GM18907 (cell line): ENCODE measurements at regions not wholly inside any gene's neighbourhood (a gene's known extent, or its start where the extent isn't known, plus 50 kb on each side); places are given as distances from the start of the nearest gene placed in this dataset.
"Not testable (repeated sequence)": the region's sequence is repeated elsewhere in the genome, so short reads cannot be mapped to it uniquely, and the experiment has no call there.

Source experiments
- ATAC-seq: cut with Tn5 transposase; IDR thresholded peaks from one replicate; pipeline ENCODE4 v1.9.1; 2021; ENCODE audit warnings: mild to moderate bottlenecking, moderate library complexity; ENCODE audit not compliant: unreplicated experiment

DNA sequence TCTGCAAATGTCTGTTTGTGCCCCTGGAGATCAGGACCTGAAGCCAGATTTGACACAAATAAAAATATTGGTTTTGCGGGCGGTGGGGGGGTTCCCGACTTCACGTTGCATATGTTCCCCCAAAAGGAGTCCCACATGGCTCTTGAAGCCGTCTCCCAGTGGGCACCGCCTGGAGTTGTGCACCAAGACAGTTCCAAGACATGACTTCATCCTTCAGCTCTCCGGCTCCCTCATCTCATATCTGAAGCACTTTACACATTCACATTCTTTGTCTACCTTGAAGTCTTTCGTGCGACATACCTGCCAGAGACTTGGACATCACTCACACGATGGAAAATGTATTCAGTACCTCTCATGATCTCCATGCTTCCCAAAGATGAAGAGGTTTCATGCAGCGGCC, 362.8 kb upstream of the FOXK1 start:
- ATAC-seq: no peak

DNA sequence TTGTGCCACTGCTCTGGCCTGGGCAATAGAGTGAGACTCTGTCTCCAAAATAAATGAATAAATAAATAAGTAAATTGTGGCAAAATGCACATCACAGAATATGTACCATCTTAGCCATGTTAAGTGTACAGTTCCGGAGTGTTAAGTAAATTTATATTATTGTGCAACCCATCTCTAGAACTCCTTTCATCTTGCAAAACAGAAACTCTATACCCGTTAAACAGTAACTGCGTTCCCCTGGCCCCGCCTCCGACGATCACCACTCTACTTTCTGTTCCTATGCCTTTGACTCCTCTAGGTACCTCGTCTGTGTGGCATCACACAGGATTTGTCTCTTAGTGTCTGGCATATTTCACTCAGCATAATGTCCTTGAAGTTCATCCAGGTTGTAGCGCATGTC, 356.4 kb upstream of the FOXK1 start:
- no peak for ATAC-seq

DNA sequence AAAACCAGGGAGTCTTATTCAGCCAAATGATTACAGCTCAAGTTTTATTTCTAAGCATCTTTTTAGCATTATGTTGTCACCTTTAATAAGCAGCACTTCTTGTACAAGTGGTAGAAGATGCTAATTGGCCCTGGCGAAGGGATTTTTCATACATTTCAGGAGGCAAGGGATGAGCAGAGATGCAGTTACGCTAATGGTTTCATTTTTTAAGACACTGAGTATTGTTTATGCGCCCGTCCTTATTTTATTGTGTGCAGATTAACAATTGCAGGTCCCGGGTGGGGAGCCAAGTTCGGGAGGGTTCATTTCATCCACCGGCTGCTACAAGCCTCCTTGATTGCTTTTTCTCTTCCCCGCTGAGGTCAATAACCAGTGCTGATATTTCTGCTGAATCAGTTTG, 350.4 kb upstream of the FOXK1 start:
- ATAC-seq: no peak

DNA sequence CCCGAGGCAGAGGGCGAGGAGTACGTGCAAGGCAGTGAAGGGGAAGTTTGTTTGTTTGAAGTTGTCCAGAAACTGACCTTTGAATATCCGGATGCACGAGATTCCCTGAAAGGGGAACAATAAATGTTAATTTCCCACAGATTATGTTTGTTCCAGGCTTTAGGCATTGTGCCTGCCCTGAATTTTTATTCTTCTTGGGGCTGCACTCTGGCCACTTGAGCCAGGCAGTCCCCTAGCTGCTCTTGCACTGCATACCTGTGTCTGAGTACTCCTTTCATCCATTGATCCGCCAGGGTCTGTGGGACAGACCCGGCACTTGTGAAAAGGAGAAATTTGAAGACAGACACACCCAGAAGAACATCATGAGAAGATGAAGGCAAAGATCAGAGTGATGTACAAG, 343.5 kb upstream of the FOXK1 start:
- ATAC-seq: no peak

DNA sequence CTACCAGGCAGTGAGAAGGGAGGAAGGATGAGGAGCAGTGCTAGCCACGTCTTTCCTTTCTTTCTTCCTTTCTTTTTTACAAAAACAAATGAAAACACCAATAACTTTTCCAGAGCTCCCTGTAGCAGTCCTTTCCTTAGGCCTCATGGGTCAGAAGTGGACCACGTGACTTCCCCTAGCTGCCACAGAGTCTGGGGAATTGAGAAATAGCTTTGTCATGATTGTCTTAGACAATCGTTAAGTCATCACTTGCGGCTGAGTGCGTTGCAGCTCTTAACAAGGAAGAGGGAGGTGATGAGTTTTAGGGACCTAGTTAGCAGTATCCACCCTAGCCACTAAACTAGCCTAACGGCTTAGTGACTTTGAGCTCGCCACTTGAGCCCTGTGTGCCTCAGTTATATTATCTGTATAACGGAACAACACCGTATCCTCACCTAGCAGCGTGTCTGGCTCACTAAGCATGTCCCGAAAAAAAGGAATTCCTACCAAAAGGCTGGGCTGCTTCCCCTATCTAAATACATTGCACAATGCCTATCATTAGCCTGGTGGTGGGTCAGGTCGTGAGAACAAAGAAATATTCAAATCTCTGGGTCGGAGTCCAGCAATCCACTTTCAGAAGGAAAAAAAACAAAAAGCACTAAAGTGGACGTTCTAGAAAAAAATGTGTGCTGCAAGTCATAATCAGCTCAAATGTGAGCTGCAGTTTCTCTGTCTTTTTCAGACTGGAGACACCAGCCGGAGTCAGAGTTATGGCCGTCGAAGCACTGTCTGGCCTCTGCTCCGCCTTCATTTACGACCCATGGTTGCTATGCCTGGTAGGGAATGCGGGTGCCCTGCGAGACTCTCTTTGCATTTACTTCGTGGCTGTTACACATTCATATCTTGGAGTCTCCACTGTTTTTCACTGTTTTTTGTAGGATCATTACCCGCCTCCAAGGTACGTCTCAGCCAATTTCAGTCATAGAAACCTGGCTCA, 338.5 kb upstream of the FOXK1 start:
- ATAC-seq: no peak

DNA sequence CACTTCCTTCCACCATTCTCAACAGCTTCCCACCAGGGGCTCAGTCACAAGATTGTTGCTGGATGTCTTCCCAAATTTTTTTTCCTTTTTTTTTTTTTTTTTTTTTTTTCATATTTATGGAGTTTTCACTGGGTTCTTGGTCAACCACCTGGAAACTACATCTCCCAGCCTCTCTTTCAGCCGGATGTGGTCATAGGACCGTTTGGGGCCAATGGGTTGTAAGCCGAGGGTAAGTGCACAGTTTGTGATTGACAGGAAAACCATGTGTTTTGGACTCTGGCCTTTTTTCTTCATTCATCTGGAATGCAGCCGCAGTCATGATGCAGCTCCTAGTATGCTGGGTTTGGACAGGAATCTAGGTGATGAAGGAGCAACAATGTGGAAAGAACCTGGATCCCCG, 337.1 kb upstream of the FOXK1 start:
- no peak for ATAC-seq

DNA sequence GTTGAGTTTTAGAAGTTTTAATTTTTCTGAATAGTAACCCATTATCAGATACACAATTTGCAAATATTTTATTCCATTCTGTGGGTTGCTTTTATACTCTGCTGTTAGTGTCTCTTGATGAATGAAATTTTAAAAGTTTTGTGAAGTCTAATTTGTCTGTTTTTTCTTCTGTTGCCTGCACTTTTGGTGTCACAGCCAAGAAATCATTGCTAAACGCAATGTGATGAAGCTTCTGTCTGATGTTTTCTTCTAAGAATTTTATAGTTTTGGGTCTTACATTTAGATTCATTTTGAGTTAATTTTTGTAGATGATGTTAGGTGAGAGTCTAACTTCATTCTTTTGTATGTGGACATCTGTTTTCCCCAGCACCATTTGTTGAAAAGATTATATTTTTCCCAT, 330.0 kb upstream of the FOXK1 start:
- no peak for ATAC-seq

DNA sequence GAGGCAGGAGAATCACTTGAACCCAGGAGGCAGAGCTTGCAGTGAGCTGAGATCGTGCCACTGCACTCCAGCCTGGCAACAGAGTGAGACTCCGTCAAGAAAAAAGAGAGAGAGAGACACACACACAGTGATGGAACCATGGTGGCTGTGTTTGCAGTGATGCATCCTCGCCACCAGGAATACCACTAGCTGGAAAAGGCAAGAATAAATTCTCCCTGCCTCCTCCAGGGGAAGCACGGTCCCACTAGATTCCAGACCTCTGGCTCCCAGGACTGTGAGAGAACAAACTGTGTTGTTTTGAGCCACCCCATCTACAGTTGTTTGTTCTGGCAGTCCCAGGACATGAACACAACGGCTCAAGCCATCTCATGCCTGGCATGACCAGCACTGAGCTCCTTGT, 320.3 kb upstream of the FOXK1 start:
- ATAC-seq: no peak

DNA sequence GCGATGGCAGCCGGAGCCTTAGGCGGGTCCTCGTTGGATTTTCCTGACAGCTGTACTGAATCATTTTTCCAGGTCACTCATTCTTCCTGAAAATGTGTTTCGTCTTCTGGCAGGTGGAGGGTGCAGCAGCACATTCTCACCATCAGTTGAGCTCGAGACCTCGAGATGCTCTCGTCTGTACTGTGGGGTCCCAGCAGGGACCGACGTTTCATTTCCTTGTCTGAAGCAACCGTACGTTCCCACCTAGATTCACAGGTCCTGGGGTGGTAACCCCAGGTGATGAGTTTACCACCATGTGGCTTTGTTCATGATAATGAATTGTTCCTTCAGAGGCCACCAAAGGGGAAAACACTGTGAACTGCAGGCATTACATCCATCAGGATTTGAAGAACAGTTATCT, 298.5 kb upstream of the FOXK1 start:
- ATAC-seq: no peak

DNA sequence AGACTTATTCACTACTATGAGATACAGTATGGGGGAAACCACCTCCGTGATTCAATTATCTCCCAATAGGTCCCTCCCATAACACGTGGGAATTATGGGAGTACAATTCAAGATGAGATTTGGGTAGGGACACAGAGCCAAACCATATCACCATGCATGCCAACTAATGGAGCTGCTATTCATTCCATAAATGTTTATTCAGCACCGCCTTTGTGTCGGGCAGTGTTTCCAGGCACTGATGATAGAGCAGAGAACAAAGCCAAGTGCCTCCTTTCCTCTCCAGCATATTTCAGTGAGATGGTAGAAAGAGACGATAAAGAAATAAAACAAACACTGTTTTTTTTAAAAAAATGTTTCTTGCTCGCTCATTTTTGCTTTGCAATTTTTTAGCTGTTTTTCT, 295.9 kb upstream of the FOXK1 start:
- no peak for ATAC-seq

DNA sequence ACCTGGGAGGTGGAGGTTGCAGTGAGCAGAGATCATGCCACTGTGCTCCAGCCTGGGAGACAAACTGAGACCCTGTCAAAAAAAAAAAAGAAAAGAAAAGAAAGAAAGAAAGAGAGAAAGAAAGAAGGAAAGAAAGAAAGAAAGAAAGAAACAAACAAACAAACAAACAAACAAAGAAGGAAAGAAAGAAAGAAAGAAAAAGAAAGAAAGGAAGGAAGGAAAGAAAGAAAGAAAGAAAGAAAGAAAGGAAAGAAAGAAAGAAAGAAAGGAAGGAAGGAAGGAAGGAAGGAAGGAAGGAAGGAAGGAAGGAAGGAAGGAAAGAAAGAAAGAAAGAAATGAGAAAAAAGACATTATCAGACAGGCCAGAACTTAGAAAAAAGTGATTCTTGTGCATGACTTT, 291.0 kb upstream of the FOXK1 start:
- ATAC-seq: not testable (repeated sequence)

DNA sequence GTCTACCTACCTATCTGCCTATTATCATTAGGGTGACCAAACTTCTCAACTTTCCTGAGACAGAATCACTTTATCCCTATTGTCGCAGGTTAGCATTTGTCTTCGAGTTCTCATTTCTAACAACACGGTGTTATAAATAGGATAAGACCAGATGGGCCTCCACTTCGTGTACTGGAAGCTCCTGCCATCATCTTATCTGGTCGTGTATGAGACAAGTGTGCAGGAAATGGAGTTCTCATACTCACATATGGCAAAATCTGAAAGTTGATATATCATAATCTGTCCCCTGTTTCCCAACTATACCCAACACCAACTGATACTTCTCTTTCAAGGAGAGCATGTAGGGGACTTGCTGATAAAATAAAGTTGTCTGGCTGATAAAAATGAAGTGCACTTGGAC, 287.4 kb upstream of the FOXK1 start:
- ATAC-seq: no peak

DNA sequence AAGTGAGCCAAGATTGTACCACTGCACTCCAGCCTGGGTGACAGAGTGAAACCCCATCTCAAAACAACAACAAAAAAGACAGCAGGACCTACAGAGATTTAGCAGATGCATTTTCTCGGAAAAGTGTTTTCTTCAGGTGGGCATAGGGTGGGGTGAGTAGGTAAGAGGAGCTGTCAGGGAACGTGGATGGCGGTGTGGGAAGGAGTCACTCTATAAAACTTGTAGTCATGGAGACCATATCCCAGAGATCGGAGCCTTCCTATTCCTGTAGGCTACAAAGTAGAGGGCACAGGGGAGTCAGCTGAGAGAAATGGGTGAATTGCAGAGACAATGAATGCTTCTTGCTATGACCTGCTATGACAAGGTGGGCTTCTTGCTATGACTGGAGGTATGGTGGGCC, 283.0 kb upstream of the FOXK1 start:
- no peak for ATAC-seq

DNA sequence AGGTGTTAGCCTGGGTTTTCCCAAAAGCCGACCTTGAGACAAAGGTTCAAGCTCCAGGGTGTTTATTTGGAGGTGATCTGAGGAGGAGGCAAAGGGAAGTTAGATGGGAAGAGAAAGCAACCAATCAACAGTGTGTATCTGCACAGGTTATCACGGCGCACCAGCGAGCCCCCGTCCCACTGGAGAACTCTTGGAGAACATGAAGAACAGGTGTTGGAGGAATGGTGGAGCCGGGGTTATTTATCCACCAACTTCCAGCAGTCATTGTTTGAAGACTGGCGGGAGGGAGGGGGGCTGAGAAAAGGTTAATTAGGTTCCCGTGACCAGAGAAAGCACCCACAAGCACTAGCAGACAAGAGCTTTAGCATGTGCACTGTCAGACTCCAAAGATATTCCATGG, 282.5 kb upstream of the FOXK1 start:
- no peak for ATAC-seq

DNA sequence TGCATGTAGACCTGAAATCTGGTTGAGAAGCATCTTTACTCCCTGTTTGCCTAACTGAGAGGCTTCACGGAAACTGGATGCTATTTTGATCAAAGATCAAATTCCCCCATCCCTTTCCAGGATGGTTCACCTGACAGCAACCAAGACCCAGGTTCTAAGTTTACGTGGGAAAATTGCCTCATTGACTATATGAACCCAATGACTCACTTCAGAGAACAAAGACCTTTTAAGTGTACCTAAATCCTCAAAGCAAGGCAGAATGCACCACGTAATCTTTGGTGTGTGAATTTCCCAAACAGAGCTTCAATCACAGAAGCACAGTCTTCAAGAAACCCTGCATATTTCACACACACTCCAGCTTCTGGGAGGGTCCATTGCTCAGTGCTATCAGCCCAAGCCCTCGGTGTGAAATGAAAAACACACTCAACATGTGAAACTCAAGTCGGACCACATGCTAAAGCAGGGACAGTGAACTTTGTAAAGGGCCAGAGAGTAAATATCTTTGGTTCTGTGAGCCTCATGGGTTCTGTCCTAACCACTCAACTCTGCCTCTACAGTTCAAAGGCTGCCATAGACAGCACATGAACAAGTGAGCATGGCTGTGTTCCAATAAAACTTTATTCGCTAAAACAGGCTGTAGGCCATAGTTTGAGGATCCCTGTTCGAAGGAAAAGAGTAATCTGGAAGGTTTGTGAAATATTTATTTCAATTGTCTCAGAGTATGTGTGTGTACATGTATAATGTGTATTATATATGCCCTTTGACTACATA, 275.6 kb upstream of the FOXK1 start:
- ATAC-seq: no peak

DNA sequence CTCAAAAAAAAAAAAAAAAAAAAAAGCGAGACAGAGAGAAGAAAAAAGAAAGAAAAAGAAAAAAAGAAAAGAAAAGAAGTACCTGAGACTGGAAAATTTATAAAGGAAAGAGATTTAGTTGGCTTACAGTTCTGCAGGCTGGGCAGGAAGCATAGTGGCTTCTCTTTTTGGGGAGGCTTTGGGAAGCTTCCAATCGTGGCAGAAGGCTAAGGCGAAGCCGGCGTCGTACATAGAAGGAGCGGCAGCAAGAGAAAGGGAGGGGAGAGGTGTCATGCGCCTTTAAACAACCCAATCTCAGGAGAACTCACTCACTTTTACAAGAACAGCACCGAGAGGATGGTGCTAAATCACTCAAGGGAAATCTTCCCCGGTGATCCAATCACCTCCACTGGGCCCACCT, 272.1 kb upstream of the FOXK1 start:
- no peak for ATAC-seq

DNA sequence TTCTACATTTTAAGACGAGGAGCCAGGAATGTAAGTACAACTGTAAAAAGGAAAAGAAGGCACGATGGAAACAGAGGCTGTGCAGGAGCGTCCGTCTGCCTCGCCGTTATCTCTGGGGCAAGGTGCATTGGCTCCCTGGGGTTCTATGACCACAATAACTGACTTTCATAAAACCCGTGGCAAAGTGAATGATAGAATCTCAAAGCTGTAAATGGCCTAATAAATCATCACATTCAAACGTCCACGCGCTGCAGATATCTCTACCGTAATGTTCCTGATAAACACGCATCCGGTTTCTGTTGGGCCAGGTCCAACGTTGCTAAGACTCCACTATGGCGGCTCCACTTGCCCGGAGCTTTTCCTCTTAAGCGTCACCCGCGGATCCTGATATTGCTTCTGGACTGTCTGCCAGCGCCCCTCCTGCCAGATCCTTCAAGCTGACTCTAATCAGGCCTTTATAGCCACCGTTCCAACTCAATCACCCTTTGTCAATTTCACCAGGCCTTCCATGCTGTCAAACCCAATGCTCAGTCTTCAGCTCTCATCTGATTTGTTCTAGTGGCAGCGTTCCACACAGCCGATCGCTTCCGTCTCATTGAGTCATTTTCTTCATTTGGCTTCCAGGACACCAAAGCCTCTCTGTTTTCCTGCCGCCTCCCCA, 265.6 kb upstream of the FOXK1 start:
- ATAC-seq: no peak

DNA sequence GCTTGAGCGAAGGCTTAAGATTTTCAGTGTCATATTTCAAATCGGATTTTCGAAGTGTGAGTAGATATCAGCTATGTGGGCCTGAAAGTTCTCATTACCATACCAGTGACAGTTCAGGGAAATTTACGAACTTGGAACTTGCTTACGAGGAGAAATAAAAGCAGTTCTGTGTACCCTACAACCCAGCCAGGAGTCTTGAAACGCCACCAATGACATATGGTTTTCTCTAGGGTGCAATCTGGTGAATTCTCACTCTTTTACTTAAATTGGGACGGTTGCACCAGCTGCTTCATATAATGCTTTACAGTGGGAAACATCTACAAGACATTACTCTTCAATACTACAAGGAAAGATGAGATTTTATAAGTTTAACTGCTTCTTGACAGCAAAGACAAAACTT, 253.6 kb upstream of the FOXK1 start:
- ATAC-seq: no peak

DNA sequence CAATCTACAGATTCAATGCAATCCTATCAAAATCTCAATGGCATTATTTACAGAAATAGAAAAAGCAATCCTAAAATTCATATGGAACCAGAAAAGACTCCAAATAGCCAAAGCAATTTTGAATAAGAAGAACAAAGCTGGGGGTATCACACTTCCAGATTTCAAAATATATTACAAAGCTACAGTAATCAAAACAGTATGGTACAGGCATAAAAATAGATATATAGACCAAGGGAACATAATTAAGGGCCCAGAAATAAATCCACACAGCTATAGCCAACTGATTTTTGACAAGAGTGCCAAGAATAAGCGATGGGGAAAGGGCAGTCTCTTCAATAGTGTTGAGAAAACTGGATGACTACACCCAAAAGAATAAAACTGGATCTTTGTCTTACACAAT, 251.9 kb upstream of the FOXK1 start:
- no peak for ATAC-seq

DNA sequence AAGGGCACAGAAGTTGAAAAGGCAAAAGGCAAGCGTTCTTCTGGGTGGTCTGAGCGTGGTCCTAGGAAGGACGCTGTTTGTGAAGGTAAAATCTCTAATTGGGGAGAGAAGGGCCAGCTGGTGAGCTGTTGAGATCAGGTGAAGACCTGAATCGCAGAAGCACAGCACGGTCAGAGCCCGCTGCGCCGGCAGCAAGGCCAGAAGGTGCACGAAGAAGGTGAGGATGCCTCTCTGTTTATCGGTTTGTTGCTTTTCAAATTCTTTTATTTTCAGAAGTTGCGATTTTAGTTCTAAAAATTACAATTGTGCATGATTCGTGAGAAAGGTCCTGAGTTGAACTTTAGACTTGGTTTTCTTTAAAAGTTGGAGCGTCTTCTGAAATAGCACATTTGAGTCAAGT, 247.8 kb upstream of the FOXK1 start:
- no peak for ATAC-seq

DNA sequence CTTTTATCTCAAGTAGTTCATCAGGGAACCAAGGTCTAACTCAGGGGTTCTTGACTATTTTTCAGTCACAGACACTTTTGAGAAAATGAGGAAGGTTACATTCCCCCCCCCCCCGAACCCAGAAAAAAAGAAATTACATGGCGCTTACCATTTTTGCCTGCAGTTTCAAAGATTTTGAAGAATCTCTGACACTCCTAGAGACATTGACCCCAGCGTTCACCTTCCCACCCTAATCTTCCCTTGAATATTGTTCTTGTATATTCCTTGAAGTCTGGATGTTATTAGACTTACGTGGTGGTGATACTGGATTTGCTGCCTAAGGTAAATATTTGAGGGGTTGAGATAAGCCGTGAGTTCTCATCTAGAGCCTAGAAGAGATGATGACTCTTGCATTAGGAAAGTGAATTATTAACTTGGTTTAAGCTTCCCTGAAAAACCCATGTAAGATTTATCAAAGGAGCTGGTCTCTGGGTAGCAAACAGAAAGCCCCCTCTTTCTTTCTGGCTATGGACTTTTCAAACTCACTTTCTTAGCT, 245.7 kb upstream of the FOXK1 start:
- no peak for ATAC-seq
